ENCODE measurements at regions not wholly inside any gene's neighbourhood (a gene's known extent, or its start where the extent isn't known, plus 50 kb on each side); places are given as distances from the start of the nearest gene placed in this dataset.

DNA sequence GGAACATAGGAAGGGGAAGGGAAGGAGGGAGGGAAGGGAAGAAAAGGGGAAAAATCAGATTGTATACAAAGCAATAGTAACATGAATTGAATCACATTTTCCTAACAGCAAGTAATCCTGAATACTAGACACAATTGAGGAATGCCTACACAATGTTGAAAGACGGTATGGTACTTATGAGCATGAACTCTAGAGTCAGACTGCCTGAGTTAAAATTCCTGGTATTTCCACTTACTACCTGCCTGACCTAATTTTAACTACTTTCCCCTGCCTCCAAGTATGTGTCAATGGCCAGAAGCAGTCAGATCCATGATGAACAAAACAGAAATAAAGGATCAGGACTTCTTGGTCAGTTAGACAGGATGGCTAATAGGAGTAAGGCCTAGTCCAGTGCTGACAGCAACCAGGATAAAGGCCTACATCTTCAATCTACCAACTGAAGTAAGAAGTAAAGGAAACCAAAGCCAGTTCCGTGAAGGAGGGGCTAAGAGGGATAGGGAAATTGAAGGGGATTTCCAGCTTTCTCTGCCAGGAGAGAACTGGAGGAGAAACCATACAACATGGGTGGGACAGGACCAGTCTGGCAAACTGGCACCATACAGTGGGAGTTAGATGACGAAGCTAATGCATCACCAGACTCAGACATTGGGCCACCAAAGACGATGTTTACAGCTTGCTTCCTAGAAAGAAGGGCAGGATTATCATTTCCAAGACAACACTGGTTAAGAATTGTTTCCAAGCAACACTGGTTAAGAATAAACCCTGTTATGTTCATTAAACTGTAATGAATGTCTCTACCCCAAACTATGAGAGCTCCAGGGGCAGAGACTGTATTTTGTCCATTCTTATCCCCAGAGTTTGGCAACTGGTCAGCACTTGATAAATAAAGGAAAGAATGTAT is 151.6 kb upstream of the UBE2E2 start:
- H3K4me1 ChIP-seq (ENCODE audit: insufficient read depth, low read length): peaks cover 14% of the 10 kb centered on the region
- H3K36me3 ChIP-seq (ENCODE audit: insufficient read depth, low read length): no peaks in the 10 kb centered on the region
- no peak overlapping the region for H3K4me3 ChIP-seq (ENCODE audit: low read depth in 1 of 2, low read length in 2 of 2)
- no peaks in the 10 kb centered on the region for H3K27me3 ChIP-seq (ENCODE audit: insufficient read depth, low read length, poor library complexity)
- H2AFZ ChIP-seq (ENCODE audit: low read depth, low read length): no peak overlapping the region
- TF ChIP-seq, protein P1, sequence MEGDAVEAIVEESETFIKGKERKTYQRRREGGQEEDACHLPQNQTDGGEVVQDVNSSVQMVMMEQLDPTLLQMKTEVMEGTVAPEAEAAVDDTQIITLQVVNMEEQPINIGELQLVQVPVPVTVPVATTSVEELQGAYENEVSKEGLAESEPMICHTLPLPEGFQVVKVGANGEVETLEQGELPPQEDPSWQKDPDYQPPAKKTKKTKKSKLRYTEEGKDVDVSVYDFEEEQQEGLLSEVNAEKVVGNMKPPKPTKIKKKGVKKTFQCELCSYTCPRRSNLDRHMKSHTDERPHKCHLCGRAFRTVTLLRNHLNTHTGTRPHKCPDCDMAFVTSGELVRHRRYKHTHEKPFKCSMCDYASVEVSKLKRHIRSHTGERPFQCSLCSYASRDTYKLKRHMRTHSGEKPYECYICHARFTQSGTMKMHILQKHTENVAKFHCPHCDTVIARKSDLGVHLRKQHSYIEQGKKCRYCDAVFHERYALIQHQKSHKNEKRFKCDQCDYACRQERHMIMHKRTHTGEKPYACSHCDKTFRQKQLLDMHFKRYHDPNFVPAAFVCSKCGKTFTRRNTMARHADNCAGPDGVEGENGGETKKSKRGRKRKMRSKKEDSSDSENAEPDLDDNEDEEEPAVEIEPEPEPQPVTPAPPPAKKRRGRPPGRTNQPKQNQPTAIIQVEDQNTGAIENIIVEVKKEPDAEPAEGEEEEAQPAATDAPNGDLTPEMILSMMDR (IDR thresholded peaks at IDR 0.05; ENCODE audit: borderline replicate concordance, extremely low read depth, low read length, poor library complexity, severe bottlenecking): no peak
- no peak for TF ChIP-seq EZH2 (IDR thresholded peaks at IDR 0.05; ENCODE audit: borderline replicate concordance, low read depth, low read length, severe bottlenecking)
- no peaks in the 10 kb centered on the region for H3K79me2 ChIP-seq (ENCODE audit: insufficient read depth, low read length)
- H4K20me1 ChIP-seq (ENCODE audit: insufficient read depth, low read length): no peaks in the 10 kb centered on the region
- ATAC-seq (ENCODE audit: insufficient read depth, low read depth) (no peak), DNase-seq (no peak)
- no peak overlapping the region for H3K4me2 ChIP-seq (ENCODE audit: insufficient read depth, low read length)
- H3K9ac ChIP-seq (ENCODE audit: low read depth, low read length): no peak overlapping the region
- H3K27ac ChIP-seq (ENCODE audit: low read length): no peak overlapping the region
- H3K9me3 ChIP-seq (ENCODE audit: insufficient read depth, low read length, severe bottlenecking): no peaks in the 10 kb centered on the region

DNA sequence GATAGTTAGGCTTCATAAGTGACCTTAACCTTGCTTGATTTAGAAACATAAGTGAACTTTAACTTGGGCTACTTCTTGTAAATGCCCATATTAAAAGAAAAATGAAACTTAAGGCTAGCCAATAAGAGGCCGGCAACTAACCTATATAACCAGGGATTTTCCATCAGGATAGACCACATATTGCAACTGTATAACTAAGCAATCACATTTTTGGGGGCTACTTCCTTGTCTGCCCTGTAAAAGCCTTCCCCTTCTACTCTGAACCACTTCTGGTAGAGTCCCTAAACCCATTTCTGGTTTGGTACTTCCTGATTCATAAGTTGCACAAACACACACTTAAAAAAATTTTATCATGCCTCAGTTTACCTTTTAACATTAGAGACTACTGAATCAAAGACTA is 150.9 kb upstream of the UBE2E2 start:
- no peaks in the 10 kb centered on the region for H3K79me2 ChIP-seq (ENCODE audit: insufficient read depth, low read length)
- no peaks in the 10 kb centered on the region for H3K36me3 ChIP-seq (ENCODE audit: insufficient read depth, low read length)
- no peak overlapping the region for H3K27ac ChIP-seq (ENCODE audit: low read length)
- H3K4me2 ChIP-seq (ENCODE audit: insufficient read depth, low read length): no peak overlapping the region
- no peak overlapping the region for H2AFZ ChIP-seq (ENCODE audit: low read depth, low read length)
- H3K4me1 ChIP-seq (ENCODE audit: insufficient read depth, low read length): peaks cover 14% of the 10 kb centered on the region
- TF ChIP-seq EZH2 (IDR thresholded peaks at IDR 0.05; ENCODE audit: borderline replicate concordance, low read depth, low read length, severe bottlenecking): no peak
- TF ChIP-seq, protein P1 (IDR thresholded peaks at IDR 0.05; ENCODE audit: borderline replicate concordance, extremely low read depth, low read length, poor library complexity, severe bottlenecking): no peak
- no peak overlapping the region for H3K9ac ChIP-seq (ENCODE audit: low read depth, low read length)
- ATAC-seq (ENCODE audit: insufficient read depth, low read depth) (no peak), DNase-seq (no peak)
- no peaks in the 10 kb centered on the region for H4K20me1 ChIP-seq (ENCODE audit: insufficient read depth, low read length)
- H3K27me3 ChIP-seq (ENCODE audit: insufficient read depth, low read length, poor library complexity): no peaks in the 10 kb centered on the region
- no peak overlapping the region for H3K4me3 ChIP-seq (ENCODE audit: low read depth in 1 of 2, low read length in 2 of 2)
- no peaks in the 10 kb centered on the region for H3K9me3 ChIP-seq (ENCODE audit: insufficient read depth, low read length, severe bottlenecking)

DNA sequence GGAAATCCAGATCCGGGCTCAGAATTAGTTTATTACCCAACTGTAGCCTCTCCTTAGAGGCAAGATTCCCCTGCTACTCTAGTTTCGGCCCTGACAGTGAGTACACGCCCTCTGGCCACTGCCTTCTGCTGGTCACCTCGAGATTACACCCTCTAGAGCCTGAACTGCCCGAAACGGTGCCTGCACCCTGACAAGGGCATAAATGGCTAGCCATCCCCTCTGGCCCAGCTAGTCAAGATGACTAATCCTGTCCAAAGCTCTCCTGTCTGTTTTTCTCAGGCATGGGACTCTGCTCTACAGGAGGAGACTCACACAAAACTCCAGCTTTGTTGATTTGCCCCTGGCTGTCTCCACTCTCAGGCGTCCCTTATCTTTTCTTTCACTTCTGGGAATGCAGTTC is 150.5 kb upstream of the UBE2E2 start:
- Histone ChIP-seq H3K27me3 (ENCODE audit: insufficient read depth, low read length, poor library complexity) (no peaks in the 10 kb centered on the region), H3K4me2 (ENCODE audit: insufficient read depth, low read length) (no peak overlapping the region), H3K27ac (ENCODE audit: low read length) (no peak overlapping the region), H2AFZ (ENCODE audit: low read depth, low read length) (no peak overlapping the region), H3K36me3 (ENCODE audit: insufficient read depth, low read length) (no peaks in the 10 kb centered on the region), H3K79me2 (ENCODE audit: insufficient read depth, low read length) (no peaks in the 10 kb centered on the region), H3K9ac (ENCODE audit: low read depth, low read length) (no peak overlapping the region), H3K9me3 (ENCODE audit: insufficient read depth, low read length, severe bottlenecking) (no peaks in the 10 kb centered on the region), H4K20me1 (ENCODE audit: insufficient read depth, low read length) (no peaks in the 10 kb centered on the region), H3K4me1 (ENCODE audit: insufficient read depth, low read length) (peaks cover 14% of the 10 kb centered on the region), H3K4me3 (ENCODE audit: low read depth in 1 of 2, low read length in 2 of 2) (no peak overlapping the region)
- no peak for TF ChIP-seq EZH2 (IDR thresholded peaks at IDR 0.05; ENCODE audit: borderline replicate concordance, low read depth, low read length, severe bottlenecking)
- TF ChIP-seq, protein P1 (IDR thresholded peaks at IDR 0.05; ENCODE audit: borderline replicate concordance, extremely low read depth, low read length, poor library complexity, severe bottlenecking): no peak
- ATAC-seq (ENCODE audit: insufficient read depth, low read depth) (no peak), DNase-seq (no peak)

Measured in DND-41 (cell line).